H1 (cell line): ENCODE measurements at regions not wholly inside any gene's neighbourhood (a gene's known extent, or its start where the extent isn't known, plus 50 kb on each side); places are given as distances from the start of the nearest gene placed in this dataset.

ENCODE experiments used
- CTCF ChIA-PET: fragments of 300-600 bp; sonication (Branson Sonifier 250); formaldehyde crosslinking; loops from one replicate; lab custom pipeline; 2021; ENCODE audit not compliant: partially characterized antibody; lab: Charles Lee
- POLR2A ChIA-PET: fragments of 300-600 bp; sonication (Branson Sonifier 250); formaldehyde crosslinking; loops from one replicate; lab custom pipeline; 2021; ENCODE audit warnings: inconsistent platforms; ENCODE audit not compliant: partially characterized antibody; lab: Charles Lee
- DNase-seq, 2 experiments: peaks; one replicate each; pipeline versions ENCODE4 v3.0.0 to v3.0.0-alpha.2; 2010 to 2022; ENCODE audit warnings: low spot score in 2 of 2, low read depth in 1 of 2, mixed read lengths in 1 of 2
- FAIRE-seq: peaks from 2 replicates; lab custom pipeline; 2011; peaks lifted over from hg19 to GRCh38; lab: Jason Lieb, UNC
- H2AFZ ChIP-seq: 2 replicates; pipeline ENCODE4 v1.8.1; 2012; ENCODE audit warnings: low read length, inconsistent platforms
- H2AK5ac ChIP-seq: 2 replicates; pipeline ENCODE4 v1.6.1; 2013; ENCODE audit warnings: low read depth, low read length
- H2BK120ac ChIP-seq: replicated peaks from 2 replicates; pipeline ENCODE3; 2013; ENCODE audit warnings: low read depth, low read length, inconsistent platforms
- H2BK12ac ChIP-seq: 2 replicates; pipeline ENCODE4 v1.6.1; 2013; ENCODE audit warnings: low read depth, low read length
- H2BK15ac ChIP-seq: 2 replicates; pipeline ENCODE4 v1.6.1; 2013; ENCODE audit warnings: low read length
- H2BK20ac ChIP-seq: 2 replicates; pipeline ENCODE4 v1.6.1; 2013; ENCODE audit warnings: low read length
- H2BK5ac ChIP-seq: 2 replicates; pipeline ENCODE4 v1.6.1; 2013; ENCODE audit warnings: low read depth, low read length
- H3K14ac ChIP-seq: 2 replicates; pipeline ENCODE4 v1.6.1; 2013; ENCODE audit warnings: inconsistent platforms; ENCODE audit not compliant: insufficient read length
- H3K18ac ChIP-seq: 2 replicates; pipeline ENCODE4 v1.6.1; 2013; ENCODE audit warnings: low read length; ENCODE audit errors: extremely low read depth
- H3K23ac ChIP-seq: 2 replicates; pipeline ENCODE4 v1.6.1; 2013; ENCODE audit warnings: inconsistent platforms; ENCODE audit not compliant: insufficient read length
- H3K23me2 ChIP-seq: 2 replicates; pipeline ENCODE4 v1.6.1; 2013; ENCODE audit warnings: low read depth, low read length
- H3K27ac ChIP-seq: 2 replicates; pipeline ENCODE4 v1.6.1; 2011; ENCODE audit warnings: low read depth, low read length, inconsistent platforms
- H3K27me3 ChIP-seq, 4 experiments: replicated peaks in 1 of 4; 1 replicate in 1 of 4; 2 replicates in 3 of 4; pipeline versions ENCODE4 v1.6.1 to v1.8.1; 2011 to 2013; ENCODE audit warnings: low read length in 3 of 4, mild to moderate bottlenecking in 3 of 4, inconsistent platforms in 2 of 4, mixed read lengths in 2 of 4, moderate library complexity in 1 of 4; ENCODE audit not compliant: control insufficient read depth in 3 of 4, insufficient read depth in 3 of 4; ENCODE audit errors: extremely low read depth in 1 of 4
- H3K36me3 ChIP-seq, 4 experiments: 2 replicates each; pipeline versions ENCODE4 v1.6.1 to v1.8.1; 2011 to 2013; ENCODE audit warnings: mild to moderate bottlenecking in 4 of 4, low read length in 3 of 4, moderate library complexity in 2 of 4, control low read depth in 1 of 4, inconsistent platforms in 1 of 4; ENCODE audit not compliant: insufficient read depth in 4 of 4, control insufficient read depth in 2 of 4
- H3K4ac ChIP-seq: replicated peaks from 2 replicates; pipeline ENCODE3; 2013; ENCODE audit warnings: low read length, low read depth, mixed read lengths, inconsistent platforms; ENCODE audit not compliant: insufficient read length
- H3K4me1 ChIP-seq, 4 experiments: replicated peaks in 1 of 4; 1 replicate in 1 of 4; 2 replicates in 3 of 4; pipeline versions ENCODE4 v1.6.1 to v1.8.1; 2011 to 2013; ENCODE audit warnings: low read length in 3 of 4, inconsistent platforms in 2 of 4, mixed read lengths in 1 of 4; ENCODE audit not compliant: insufficient read depth in 4 of 4, control insufficient read depth in 3 of 4
- H3K4me2 ChIP-seq, 2 experiments: 2 replicates each; pipeline versions ENCODE4 v1.6.1 to v1.8.1; 2011 to 2013; ENCODE audit warnings: low read depth in 2 of 2, low read length in 2 of 2, control low read depth in 1 of 2, inconsistent platforms in 1 of 2, mild to moderate bottlenecking in 1 of 2; ENCODE audit not compliant: insufficient read depth in 1 of 2
- H3K4me3 ChIP-seq, 4 experiments: fragments of 200-600, 300-600 bp in 1 of 4; sonication (generic), shearing (Covaris generic), sonication (Bioruptor Twin) in 1 of 4; 2 replicates each; pipeline versions ENCODE4 v1.5.1 to v1.8.1; 2011 to 2016; ENCODE audit warnings: low read length in 4 of 4, low read depth in 3 of 4, control low read depth in 2 of 4, inconsistent platforms in 2 of 4, mild to moderate bottlenecking in 2 of 4, mixed read lengths in 1 of 4, moderate library complexity in 1 of 4; ENCODE audit not compliant: insufficient read depth in 2 of 4; ENCODE audit errors: extremely low read depth in 1 of 4
- H3K56ac ChIP-seq: replicated peaks from 2 replicates; pipeline ENCODE3; 2013; ENCODE audit warnings: low read depth, mild to moderate bottlenecking, mixed read lengths, low read length, inconsistent platforms; ENCODE audit not compliant: insufficient read length
- H3K79me1 ChIP-seq: 2 replicates; pipeline ENCODE4 v1.6.1; 2013; ENCODE audit warnings: low read depth, low read length, control low read depth
- H3K79me2 ChIP-seq, 2 experiments: 2 replicates each; pipeline versions ENCODE4 v1.6.1 to v1.8.1; 2012 to 2013; ENCODE audit warnings: low read length in 2 of 2, mild to moderate bottlenecking in 2 of 2, inconsistent platforms in 1 of 2; ENCODE audit not compliant: insufficient read depth in 2 of 2, control insufficient read depth in 1 of 2
- H3K9ac ChIP-seq, 4 experiments: replicated peaks in 1 of 4; 1 replicate in 1 of 4; 2 replicates in 3 of 4; pipeline versions ENCODE4 v1.6.1 to v1.8.1; 2011 to 2013; ENCODE audit warnings: low read depth in 3 of 4, low read length in 3 of 4, control low read depth in 2 of 4, mild to moderate bottlenecking in 2 of 4, moderate library complexity in 2 of 4, inconsistent platforms in 1 of 4; ENCODE audit errors: extremely low read depth in 1 of 4
- H3K9me3 ChIP-seq, 2 experiments: 2 replicates each; pipeline versions ENCODE4 v1.6.1 to v1.8.1; 2012 to 2013; ENCODE audit warnings: mild to moderate bottlenecking in 2 of 2, moderate library complexity in 2 of 2, control low read depth in 1 of 2, inconsistent platforms in 1 of 2, low read depth in 1 of 2, low read length in 1 of 2, mixed read lengths in 1 of 2; ENCODE audit not compliant: insufficient read depth in 2 of 2
- H4K20me1 ChIP-seq, 2 experiments: replicated peaks in 1 of 2; 2 replicates each; pipeline versions ENCODE3 to v1.8.1; 2011 to 2013; ENCODE audit warnings: inconsistent platforms in 2 of 2, low read length in 2 of 2, mild to moderate bottlenecking in 1 of 2; ENCODE audit not compliant: insufficient read depth in 2 of 2, control insufficient read depth in 1 of 2
- H4K5ac ChIP-seq: 2 replicates; pipeline ENCODE4 v1.6.1; 2013; ENCODE audit warnings: low read length, low read depth, mixed read lengths, inconsistent platforms; ENCODE audit not compliant: insufficient read length
- H4K8ac ChIP-seq: 2 replicates; pipeline ENCODE4 v1.8.0; 2013; ENCODE audit warnings: mild to moderate bottlenecking, moderate library complexity, low read length, inconsistent platforms; ENCODE audit not compliant: insufficient read depth; ENCODE audit errors: extremely low read depth
- H4K91ac ChIP-seq: replicated peaks from 2 replicates; pipeline ENCODE3; 2013; ENCODE audit warnings: low read length, mixed read lengths, inconsistent platforms; ENCODE audit not compliant: insufficient read length
- CEBPB ChIP-seq: IDR thresholded peaks from 2 replicates; pipeline ENCODE4 v1.6.1; 2012; ENCODE audit warnings: low read depth, low read length
- CREB1 ChIP-seq: IDR thresholded peaks from 2 replicates; pipeline ENCODE4 v1.6.1; 2012; ENCODE audit warnings: inconsistent platforms
- CTBP2 ChIP-seq: IDR thresholded peaks from 2 replicates; pipeline ENCODE4 v1.7.0; 2011; ENCODE audit warnings: borderline replicate concordance, mild to moderate bottlenecking, moderate library complexity, mixed read lengths, low read length; ENCODE audit not compliant: insufficient read depth, insufficient read length
- NANOG ChIP-seq: IDR thresholded peaks from 2 replicates; pipeline ENCODE4 v1.6.1; 2011; ENCODE audit warnings: low read length, low read depth, mild to moderate bottlenecking, inconsistent platforms; ENCODE audit not compliant: insufficient read depth, poor library complexity, severe bottlenecking
- NRF1 ChIP-seq: IDR thresholded peaks from 2 replicates; pipeline ENCODE4 v1.6.1; 2011; ENCODE audit warnings: mild to moderate bottlenecking, low read depth, low read length, improper control_type of control experiment
- POU5F1 ChIP-seq: IDR thresholded peaks from 2 replicates; pipeline ENCODE4 v1.6.1; 2011; ENCODE audit warnings: low read depth, mild to moderate bottlenecking, low read length, moderate library complexity
- SP1 ChIP-seq: IDR thresholded peaks from 2 replicates; pipeline ENCODE4 v1.6.1; 2011; ENCODE audit warnings: low read depth, low read length
- SP2 ChIP-seq: IDR thresholded peaks from 2 replicates; pipeline ENCODE4 v1.6.1; 2012; ENCODE audit warnings: mild to moderate bottlenecking, low read length, inconsistent platforms
- TAF7 ChIP-seq: optimal IDR thresholded peaks from 2 replicates; pipeline ENCODE3; 2011; ENCODE audit warnings: low read depth, mild to moderate bottlenecking, inconsistent platforms, low read length, moderate library complexity, borderline replicate concordance
- WGBS, 2 experiments: shearing (Covaris generic) in 1 of 2; methylation state at CpG; one replicate each; pipeline versions ENCODE4 v1.1.6 to v1.1.7; 2013 to 2015; ENCODE audit warnings: low lambda C conversion rate in 2 of 2, mixed read lengths in 2 of 2, inconsistent platforms in 1 of 2, low coverage in 1 of 2, missing lambda C conversion rate in 1 of 2; ENCODE audit not compliant: insufficient replicate concordance in 2 of 2, insufficient coverage in 1 of 2, insufficient read length in 1 of 2; ENCODE audit errors: extremely low coverage in 1 of 2, missing lambda C conversion rate in 1 of 2; 5-methylcytosine and 5-hydroxymethylcytosine counted together

- Histone ChIP-seq H3K23ac (no peak overlapping the region), H3K56ac (no peak overlapping the region), H4K8ac (no peak overlapping the region), H2BK12ac (no peak overlapping the region), H3K4ac (no peak overlapping the region), H2BK20ac (no peak overlapping the region), H3K27me3 (no peaks in the 10 kb centered on the region), H3K14ac (no peak overlapping the region), H3K4me3 (no peak overlapping the region), H3K4me1 (no peaks in the 10 kb centered on the region), H3K9me3 (peaks cover 68 to 94% of the 10 kb centered on the region in 2 experiments), H3K4me2 (no peak overlapping the region), H3K23me2 (no peaks in the 10 kb centered on the region), H3K79me1 (no peaks in the 10 kb centered on the region), H2BK15ac (no peak overlapping the region), H2BK120ac (no peak overlapping the region), H2AK5ac (no peak overlapping the region), H3K18ac (no peak overlapping the region), H4K5ac (no peak overlapping the region), H2AFZ (no peak overlapping the region), H3K36me3 (0 out of 8 replicates have a peak, but pooled peaks cover 0 to 2% (median 0%) of the 10 kb centered on the region in 4 experiments), H3K79me2 (no peaks in the 10 kb centered on the region), H4K20me1 (no peaks in the 10 kb centered on the region), H3K9ac (no peak overlapping the region), H2BK5ac (no peak overlapping the region), H4K91ac (no peak overlapping the region), H3K27ac (no peak overlapping the region)
- CTCF ChIA-PET = no interaction called here
- FAIRE-seq (no peak), DNase-seq (no peak)
- WGBS, 2 experiments = 82% methylated on average over 11 of the region's 11 CpGs; no CpG with 5 or more reads in 1 of the 2 experiments
- POLR2A ChIA-PET = no interaction called here
- no peak for TF ChIP-seq CTBP2
- TF ChIP-seq NRF1 = no peak
- no peak for TF ChIP-seq CEBPB
- TF ChIP-seq SP2 = no peak
- TF ChIP-seq TAF7 = no peak
- no peak for TF ChIP-seq POU5F1
- TF ChIP-seq CREB1 = no peak
- no peak for TF ChIP-seq NANOG
- no peak for TF ChIP-seq SP1
Measured at GRCh38 chr18:14965553-14965952, 217.6 kb downstream of the ANKRD30B start.
